GM12873 (cell line): ENCODE measurements at regions not wholly inside any gene's neighbourhood (a gene's known extent, or its start where the extent isn't known, plus 50 kb on each side); places are given as distances from the start of the nearest gene placed in this dataset.

ENCODE experiments used
- TF ChIP-seq, protein P1 (sequence below): IDR thresholded peaks from 2 replicates; pipeline ENCODE4 v1.5.1; 2012; ENCODE audit warnings: low read depth, mild to moderate bottlenecking, moderate library complexity, low read length, control low read depth; ENCODE audit not compliant: insufficient read depth; ENCODE audit errors: missing control alignments

DNA sequence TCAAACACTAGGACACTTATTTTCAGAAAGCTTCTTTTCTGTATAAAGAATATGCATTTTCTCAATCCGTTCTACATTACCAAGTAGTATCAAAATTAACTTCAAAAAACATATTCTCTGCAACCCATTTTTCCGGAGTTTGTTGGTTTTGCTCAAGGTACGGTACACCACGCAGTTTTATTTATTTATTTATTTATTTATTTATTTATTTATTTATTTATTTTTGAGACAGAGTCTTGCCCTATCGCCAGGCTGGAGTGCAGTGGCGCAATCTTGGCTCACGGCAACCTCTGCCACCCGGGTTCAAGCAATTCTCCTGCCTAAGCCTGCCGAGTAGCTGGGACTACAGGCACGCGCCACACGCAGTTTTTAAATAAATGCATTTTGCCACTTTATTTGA is 900.3 kb downstream of the CBLN2 start:
- TF ChIP-seq, protein P1, sequence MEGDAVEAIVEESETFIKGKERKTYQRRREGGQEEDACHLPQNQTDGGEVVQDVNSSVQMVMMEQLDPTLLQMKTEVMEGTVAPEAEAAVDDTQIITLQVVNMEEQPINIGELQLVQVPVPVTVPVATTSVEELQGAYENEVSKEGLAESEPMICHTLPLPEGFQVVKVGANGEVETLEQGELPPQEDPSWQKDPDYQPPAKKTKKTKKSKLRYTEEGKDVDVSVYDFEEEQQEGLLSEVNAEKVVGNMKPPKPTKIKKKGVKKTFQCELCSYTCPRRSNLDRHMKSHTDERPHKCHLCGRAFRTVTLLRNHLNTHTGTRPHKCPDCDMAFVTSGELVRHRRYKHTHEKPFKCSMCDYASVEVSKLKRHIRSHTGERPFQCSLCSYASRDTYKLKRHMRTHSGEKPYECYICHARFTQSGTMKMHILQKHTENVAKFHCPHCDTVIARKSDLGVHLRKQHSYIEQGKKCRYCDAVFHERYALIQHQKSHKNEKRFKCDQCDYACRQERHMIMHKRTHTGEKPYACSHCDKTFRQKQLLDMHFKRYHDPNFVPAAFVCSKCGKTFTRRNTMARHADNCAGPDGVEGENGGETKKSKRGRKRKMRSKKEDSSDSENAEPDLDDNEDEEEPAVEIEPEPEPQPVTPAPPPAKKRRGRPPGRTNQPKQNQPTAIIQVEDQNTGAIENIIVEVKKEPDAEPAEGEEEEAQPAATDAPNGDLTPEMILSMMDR = no peak

DNA sequence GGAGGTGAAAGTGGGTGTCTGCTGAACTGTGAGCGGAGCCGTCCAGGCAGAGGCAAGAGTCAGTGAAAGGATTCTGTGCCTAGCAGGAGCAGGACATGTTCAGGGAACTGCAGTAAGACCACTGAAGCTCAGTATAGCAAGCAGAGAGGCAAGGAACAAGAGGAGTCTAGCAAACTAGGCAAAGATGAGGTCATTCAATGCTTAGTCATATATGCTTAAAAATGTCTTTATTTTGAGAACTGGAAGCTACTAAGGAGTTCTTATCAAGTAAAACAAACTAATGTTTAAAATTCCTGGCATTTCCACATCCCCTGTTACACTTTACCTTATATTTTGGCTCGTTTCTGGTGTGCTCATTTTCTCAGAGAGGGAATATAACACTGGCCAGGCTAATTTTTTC is 913.4 kb downstream of the CBLN2 start:
- TF ChIP-seq, protein P1 = no peak

DNA sequence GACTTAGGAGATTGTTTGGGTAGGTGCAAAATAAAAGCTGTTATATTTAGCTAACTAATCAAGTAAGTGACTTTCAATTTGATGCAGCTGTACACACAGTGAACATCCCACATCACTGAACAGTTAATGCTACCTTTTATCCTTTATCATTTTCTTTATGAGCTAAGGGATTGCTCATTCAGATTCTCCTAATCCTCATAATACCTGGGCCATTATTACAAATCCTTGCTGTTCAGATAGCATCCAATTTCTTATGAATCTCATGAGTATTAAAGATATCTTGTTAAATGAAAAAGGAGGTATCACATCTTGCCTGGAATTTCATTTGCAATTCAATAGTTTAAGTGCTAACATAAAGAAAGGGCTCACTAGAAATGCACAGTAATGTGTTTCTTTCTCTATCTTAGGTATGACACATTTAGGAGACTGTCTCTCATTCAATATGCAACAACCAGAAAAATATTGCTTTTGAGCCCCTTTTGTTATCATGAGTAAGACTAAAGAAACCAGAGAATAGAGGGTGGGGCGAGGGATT is 918.5 kb downstream of the CBLN2 start:
- TF ChIP-seq, protein P1 = no peak

DNA sequence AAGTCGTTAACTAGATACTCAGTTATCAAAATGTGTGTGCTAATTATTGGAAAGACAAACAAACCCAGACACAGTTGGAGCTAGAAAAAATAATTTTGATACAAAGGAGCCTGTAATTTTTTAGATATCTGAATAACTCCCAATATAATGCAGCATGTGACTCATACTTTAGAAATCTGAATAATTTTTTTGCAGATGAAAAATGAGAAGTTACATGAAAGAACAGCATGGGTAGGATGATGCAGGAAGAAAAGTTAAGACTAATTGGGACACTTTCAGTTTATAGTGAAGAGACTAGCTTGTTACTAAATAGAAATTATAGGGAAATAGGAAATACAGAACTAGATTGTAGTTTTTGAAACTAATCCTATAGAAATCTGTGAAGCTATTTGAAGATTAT is 945.8 kb downstream of the CBLN2 start:
- TF ChIP-seq, protein P1 = no peak

DNA sequence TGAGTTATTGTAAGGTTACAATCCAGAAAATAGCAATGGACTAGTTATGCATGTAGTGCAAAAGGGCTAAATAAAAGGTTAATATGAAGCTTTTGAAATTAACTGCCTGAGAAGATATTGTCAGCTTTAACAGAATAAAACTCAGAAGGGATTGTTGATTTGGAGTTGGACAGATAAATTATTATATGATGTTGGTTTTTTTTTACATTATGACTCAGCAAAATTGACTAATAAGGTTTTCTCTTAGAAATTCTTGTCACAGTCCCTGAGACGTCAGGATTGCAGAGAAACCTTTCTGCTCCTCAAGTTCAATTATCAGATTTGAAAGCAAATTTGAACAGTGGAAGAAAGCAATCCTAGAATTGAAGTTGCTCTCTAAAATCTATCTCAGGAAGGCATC is 946.9 kb downstream of the CBLN2 start:
- TF ChIP-seq, protein P1 = no peak

DNA sequence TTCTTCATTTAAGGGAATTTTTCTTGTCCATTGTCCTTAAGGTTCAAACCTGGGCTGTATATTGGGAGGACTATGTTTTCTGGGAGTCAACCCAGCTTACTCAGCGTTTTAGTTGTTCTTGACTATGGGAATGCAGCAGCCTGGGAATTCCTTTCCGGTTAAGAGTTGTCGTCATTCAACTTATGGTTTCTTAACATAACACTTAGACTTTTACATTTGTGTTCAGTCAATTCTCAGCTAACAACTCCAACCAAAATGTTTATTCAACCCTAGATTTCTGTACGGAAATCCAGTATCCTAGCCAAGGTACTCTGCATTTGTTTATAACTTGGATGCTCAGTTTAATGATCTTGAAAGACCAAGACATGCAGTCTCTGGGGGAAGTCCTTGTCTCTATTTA is 960.9 kb downstream of the CBLN2 start:
- TF ChIP-seq, protein P1 = no peak

DNA sequence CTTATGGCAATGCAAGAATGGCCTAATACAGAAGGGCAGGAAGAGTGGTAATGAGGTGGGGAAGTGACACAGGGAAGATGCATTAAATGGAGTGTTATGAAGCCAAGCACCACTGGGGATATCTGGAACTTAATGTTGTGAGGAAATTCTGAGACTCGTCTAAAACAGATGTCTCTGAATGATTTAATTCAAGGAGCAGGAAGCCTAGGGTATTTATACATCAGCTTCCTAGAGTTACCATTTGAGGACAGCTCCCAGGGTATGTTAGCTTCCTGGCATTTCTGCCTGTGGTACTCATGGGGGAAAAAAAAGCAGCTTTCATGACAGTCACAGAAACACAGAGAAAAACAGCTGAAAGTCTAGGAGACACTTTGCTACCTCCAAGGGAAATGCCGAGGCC is 989.5 kb downstream of the CBLN2 start:
- TF ChIP-seq, protein P1 = no peak

DNA sequence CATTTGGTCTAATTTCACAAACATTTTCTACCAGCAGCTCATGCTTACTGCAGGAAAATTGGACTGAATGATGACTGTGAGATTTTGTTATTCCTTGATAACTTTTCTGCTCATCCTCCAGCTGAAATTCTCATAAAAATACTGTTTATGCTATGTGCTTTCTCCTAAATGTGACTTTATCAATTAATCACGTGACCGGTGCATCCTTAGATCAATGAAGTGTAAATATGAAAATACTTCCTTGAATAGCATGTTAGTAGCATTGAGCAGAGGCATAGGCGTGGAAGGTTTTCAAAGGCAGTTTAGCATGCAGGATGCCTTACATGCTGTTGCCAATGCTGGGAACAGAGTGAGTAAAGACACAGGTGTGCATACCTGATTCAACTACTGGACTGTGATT is 1002.5 kb downstream of the CBLN2 start:
- TF ChIP-seq, protein P1 = no peak
